IMR-90 (cell line): ENCODE measurements at regions not wholly inside any gene's neighbourhood (a gene's known extent, or its start where the extent isn't known, plus 50 kb on each side); places are given as distances from the start of the nearest gene placed in this dataset.

ENCODE experiments used
- ATAC-seq: fragments of 200-7000 bp; cut with Tn5 transposase; 2 replicates; pipeline ENCODE4 v1.9.1; 2020; ENCODE audit warnings: low read depth, mild to moderate bottlenecking, moderate library complexity
- BruUV-seq: library from RNA; stranded (reverse); fragments of 400-500 nt; replicated peaks from 2 replicates; lab custom pipeline; 2021; lab: Mats Ljungman, UMichigan
- CTCF ChIA-PET: fragments of 300-600 bp; formaldehyde crosslinking; extraction: SDS; loops from one replicate; lab custom pipeline; 2021; ENCODE audit warnings: antibody characterized with exemption; lab: Yijun Ruan, JAX
- POLR2A ChIA-PET: fragments of 300-600 bp; sonication (Branson Sonifier 250); formaldehyde crosslinking; loops from one replicate; lab custom pipeline; 2022; ENCODE audit warnings: antibody characterized with exemption; ENCODE audit not compliant: unreplicated experiment; lab: Charles Lee
- DNase-seq: peaks from one replicate; pipeline ENCODE4 v3.0.0; 2013
- H2AFZ ChIP-seq: replicated peaks from 2 replicates; pipeline ENCODE3; 2013; ENCODE audit warnings: low read length, mild to moderate bottlenecking; ENCODE audit not compliant: poor library complexity
- H2AK5ac ChIP-seq: 2 replicates; pipeline ENCODE4 v1.6.1; 2013; ENCODE audit warnings: low read depth, low read length, inconsistent platforms
- H2AK9ac ChIP-seq: replicated peaks from 2 replicates; pipeline ENCODE3; 2013; ENCODE audit warnings: mild to moderate bottlenecking, low read depth, low read length, moderate library complexity; ENCODE audit not compliant: poor library complexity
- H2BK120ac ChIP-seq: 2 replicates; pipeline ENCODE4 v1.6.1; 2013; ENCODE audit warnings: low read depth, low read length, inconsistent platforms
- H2BK15ac ChIP-seq: 3 replicates; pipeline ENCODE4 v1.6.1; 2013; ENCODE audit warnings: low read depth, low read length, inconsistent platforms
- H2BK20ac ChIP-seq: 2 replicates; pipeline ENCODE4 v1.6.1; 2013; ENCODE audit warnings: low read depth, mild to moderate bottlenecking, inconsistent platforms, low read length, moderate library complexity
- H2BK5ac ChIP-seq: 2 replicates; pipeline ENCODE4 v1.6.1; 2013; ENCODE audit warnings: mild to moderate bottlenecking, low read depth, low read length, inconsistent platforms; ENCODE audit not compliant: poor library complexity, severe bottlenecking
- H3K14ac ChIP-seq: replicated peaks from 2 replicates; pipeline ENCODE4 v1.6.1; 2013; ENCODE audit warnings: low read depth, low read length, inconsistent platforms
- H3K18ac ChIP-seq: 2 replicates; pipeline ENCODE4 v1.6.1; 2013; ENCODE audit warnings: low read depth, low read length, control low read depth
- H3K23ac ChIP-seq: 2 replicates; pipeline ENCODE4 v1.6.1; 2013; ENCODE audit warnings: low read depth, low read length, inconsistent platforms
- H3K27ac ChIP-seq: 2 replicates; pipeline ENCODE4 v1.5.1; 2013; ENCODE audit warnings: mild to moderate bottlenecking, control low read depth, low read length; ENCODE audit not compliant: insufficient read depth
- H3K27me3 ChIP-seq: 2 replicates; pipeline ENCODE4 v1.6.1; 2013; ENCODE audit warnings: low read length; ENCODE audit not compliant: control insufficient read depth, insufficient read depth
- H3K36me3 ChIP-seq: 2 replicates; pipeline ENCODE4 v1.6.1; 2013; ENCODE audit warnings: low read length, mixed read lengths; ENCODE audit not compliant: control insufficient read depth, insufficient read depth
- H3K4ac ChIP-seq: 2 replicates; pipeline ENCODE4 v1.6.1; 2013; ENCODE audit warnings: low read depth, low read length, inconsistent platforms
- H3K4me1 ChIP-seq: 2 replicates; pipeline ENCODE4 v1.6.1; 2013; ENCODE audit warnings: low read length, mixed read lengths; ENCODE audit not compliant: control insufficient read depth, insufficient read depth
- H3K4me2 ChIP-seq: 2 replicates; pipeline ENCODE4 v1.6.1; 2013; ENCODE audit warnings: low read depth, mild to moderate bottlenecking, control low read depth, low read length, moderate library complexity
- H3K4me3 ChIP-seq: 2 replicates; pipeline ENCODE4 v1.5.1; 2013; ENCODE audit warnings: low read depth, mild to moderate bottlenecking, control low read depth, low read length, moderate library complexity; ENCODE audit not compliant: insufficient read depth
- H3K56ac ChIP-seq: 2 replicates; pipeline ENCODE4 v1.6.1; 2013; ENCODE audit warnings: low read length, inconsistent platforms; ENCODE audit not compliant: insufficient read depth; ENCODE audit errors: extremely low read depth
- H3K79me1 ChIP-seq, 2 experiments: 2 replicates each; pipeline ENCODE4 v1.6.1; 2013; ENCODE audit warnings: low read length in 2 of 2, inconsistent platforms in 1 of 2, low read depth in 1 of 2
- H3K9ac ChIP-seq: 2 replicates; pipeline ENCODE4 v1.6.1; 2013; ENCODE audit warnings: low read depth, low read length, control low read depth
- H3K9me1 ChIP-seq: 2 replicates; pipeline ENCODE4 v1.6.1; 2013; ENCODE audit warnings: low read length, inconsistent platforms; ENCODE audit not compliant: insufficient read depth
- H3K9me3 ChIP-seq: 2 replicates; pipeline ENCODE4 v1.6.1; 2013; ENCODE audit warnings: low read length; ENCODE audit not compliant: control insufficient read depth, insufficient read depth
- H4K20me1 ChIP-seq: 2 replicates; pipeline ENCODE4 v1.6.1; 2013; ENCODE audit warnings: low read length, inconsistent platforms; ENCODE audit not compliant: insufficient read depth
- H4K5ac ChIP-seq: 2 replicates; pipeline ENCODE4 v1.6.1; 2013; ENCODE audit warnings: mild to moderate bottlenecking, low read depth, low read length, control low read depth
- H4K8ac ChIP-seq, 2 experiments: 2 replicates each; pipeline ENCODE4 v1.6.1; 2013; ENCODE audit warnings: low read depth in 2 of 2, low read length in 2 of 2, control low read depth in 1 of 2, inconsistent platforms in 1 of 2
- H4K91ac ChIP-seq: 2 replicates; pipeline ENCODE4 v1.6.1; 2013; ENCODE audit warnings: low read depth, low read length, inconsistent platforms; ENCODE audit not compliant: insufficient read depth
- BHLHE40 ChIP-seq: fragments of 150-350 bp; IDR thresholded peaks from 2 replicates; pipeline ENCODE4 v1.6.1; 2016; ENCODE audit warnings: mild to moderate bottlenecking, low read depth, low read length
- CEBPB ChIP-seq: IDR thresholded peaks from 2 replicates; pipeline ENCODE4 v1.6.1; 2012; ENCODE audit warnings: low read depth, low read length, improper control_type of control experiment
- CHD1 ChIP-seq: IDR thresholded peaks from 2 replicates; pipeline ENCODE4 v1.6.1; 2012; ENCODE audit warnings: low read depth, low read length, improper control_type of control experiment
- CTCF ChIP-seq: conservative IDR thresholded peaks from 2 replicates; pipeline ENCODE4 v1.5.1; 2012; ENCODE audit warnings: mild to moderate bottlenecking, low read depth, low read length, improper control_type of control experiment
- ELK1 ChIP-seq: fragments of 150-350 bp; IDR thresholded peaks from 2 replicates; pipeline ENCODE4 v1.6.1; 2016; ENCODE audit warnings: low read depth, mild to moderate bottlenecking, low read length, moderate library complexity, borderline replicate concordance
- FOS ChIP-seq: fragments of 150-350 bp; IDR thresholded peaks from 2 replicates; pipeline ENCODE4 v1.6.1; 2016; ENCODE audit warnings: low read depth, low read length
- MAFK ChIP-seq: IDR thresholded peaks from 2 replicates; pipeline ENCODE4 v1.6.1; 2012; ENCODE audit warnings: low read depth, low read length, improper control_type of control experiment
- MAZ ChIP-seq: IDR thresholded peaks from 2 replicates; pipeline ENCODE4 v1.6.1; 2012; ENCODE audit warnings: low read depth, mild to moderate bottlenecking, low read length, improper control_type of control experiment, moderate library complexity, borderline replicate concordance
- MXI1 ChIP-seq: IDR thresholded peaks from 2 replicates; pipeline ENCODE4 v1.6.1; 2012; ENCODE audit warnings: low read depth, mild to moderate bottlenecking, low read length, moderate library complexity, borderline replicate concordance
- NFE2L2 ChIP-seq: fragments of 150-350 bp; IDR thresholded peaks from 2 replicates; pipeline ENCODE4 v1.6.1; 2016; ENCODE audit warnings: low read depth, mild to moderate bottlenecking, low read length
- POLR2A ChIP-seq: IDR thresholded peaks from 2 replicates; pipeline ENCODE4 v1.6.1; 2012; ENCODE audit warnings: mild to moderate bottlenecking, low read depth, low read length
- RAD21 ChIP-seq: IDR thresholded peaks from 2 replicates; pipeline ENCODE4 v1.6.1; 2012; ENCODE audit warnings: low read length, improper control_type of control experiment
- RCOR1 ChIP-seq: IDR thresholded peaks from 2 replicates; pipeline ENCODE4 v1.6.1; 2012; ENCODE audit warnings: mild to moderate bottlenecking, low read length, improper control_type of control experiment; ENCODE audit not compliant: insufficient replicate concordance
- RFX5 ChIP-seq: IDR thresholded peaks from 2 replicates; pipeline ENCODE4 v1.8.0; 2012; ENCODE audit warnings: low read depth, mild to moderate bottlenecking, low read length, moderate library complexity
- SMC3 ChIP-seq: fragments of 150-350 bp; IDR thresholded peaks from 2 replicates; pipeline ENCODE4 v1.6.1; 2016; ENCODE audit warnings: low read depth, mild to moderate bottlenecking, antibody characterized with exemption, low read length, moderate library complexity
- USF2 ChIP-seq: fragments of 150-350 bp; IDR thresholded peaks from 2 replicates; pipeline ENCODE4 v1.6.1; 2017; ENCODE audit warnings: mild to moderate bottlenecking, antibody characterized with exemption, low read length, low read depth
- WGBS, 2 experiments: methylation state at CpG; one replicate each; pipeline versions ENCODE4 v1.1.5 to v1.1.7; 2013; ENCODE audit warnings: missing lambda C conversion rate in 2 of 2; ENCODE audit not compliant: insufficient read length in 1 of 2; ENCODE audit errors: extremely low coverage in 2 of 2; 5-methylcytosine and 5-hydroxymethylcytosine counted together
- dilution Hi-C: fragments of 300-500 bp; cut with HindIII; formaldehyde crosslinking; loops from one replicate; pipeline ENCODE4 v1.14.3; 2018; ENCODE audit warnings: low sequenced_read_pairs; ENCODE audit not compliant: unreplicated experiment
- in situ Hi-C: fragments of 300-500 bp; cut with MboI; formaldehyde crosslinking; loops from 3 replicates; pipeline ENCODE4 v1.14.3; 2019; ENCODE audit warnings: low sequenced_read_pairs, inconsistent platforms, mixed read lengths
- intact Hi-C: fragments of 100-400 bp; cut with micrococcal nuclease; formaldehyde crosslinking; loops from 2 replicates; pipeline ENCODE4 v1.10.0; 2022

- Histone ChIP-seq H3K4me1 (0 out of 2 replicates have a peak, but pooled peaks cover 2% of the 10 kb centered on the region), H3K27me3 (peaks cover 35% of the 10 kb centered on the region), H4K20me1 (no peaks in the 10 kb centered on the region), H2BK120ac (no peak overlapping the region), H2BK20ac (no peak overlapping the region), H3K27ac (no peak overlapping the region), H2BK15ac (no peak overlapping the region), H2BK5ac (no peak overlapping the region), H2AK5ac (no peak overlapping the region), H3K36me3 (no peaks in the 10 kb centered on the region), H3K9me3 (peaks cover 2% of the 10 kb centered on the region; the same call in 1 of the 2 replicates), H3K79me1 (no peaks in the 10 kb centered on the region), H4K91ac (no peak overlapping the region), H3K56ac (no peak overlapping the region), H2AK9ac (no peak overlapping the region), H3K14ac (no peak overlapping the region), H4K8ac (no peak overlapping the region), H3K23ac (no peak overlapping the region), H3K9me1 (no peaks in the 10 kb centered on the region), H2AFZ (no peak overlapping the region), H3K4ac (no peak overlapping the region), H3K9ac (no peak overlapping the region), H3K4me3 (no peak overlapping the region), H4K5ac (no peak overlapping the region), H3K4me2 (no peak overlapping the region), H3K18ac (no peak overlapping the region)
- ATAC-seq (no peak), DNase-seq (no peak)
- in situ Hi-C loops, result no loop called here
- 91% methylated on average over 6 of the region's 27 CpGs; no CpG with 5 or more reads in 1 of the 2 experiments for WGBS, 2 experiments
- dilution Hi-C loops, result no loop called here
- intact Hi-C loops, result no loop called here
- ChIA-PET CTCF (no interaction called here), POLR2A (no interaction called here)
- TF ChIP-seq FOS, result no peak
- no peak for TF ChIP-seq MXI1
- TF ChIP-seq NFE2L2, result no peak
- no peak for TF ChIP-seq RFX5
- no peak for TF ChIP-seq USF2
- no peak for TF ChIP-seq SMC3
- TF ChIP-seq BHLHE40, result no peak
- no peak for TF ChIP-seq RAD21
- no peak for TF ChIP-seq MAZ
- no peak for TF ChIP-seq POLR2A
- no peak for TF ChIP-seq MAFK
- TF ChIP-seq CEBPB, result no peak
- TF ChIP-seq ELK1, result no peak
- no peak for TF ChIP-seq RCOR1
- no peak for TF ChIP-seq CTCF
- TF ChIP-seq CHD1, result no peak
- BruUV-seq, result no TSS peak
These were observed 83.0 kb upstream of the CTDP1 start for GRCh38 chr18:79596446-79597175.
